ENCODE measurements at regions not wholly inside any gene's neighbourhood (a gene's known extent, or its start where the extent isn't known, plus 50 kb on each side); places are given as distances from the start of the nearest gene placed in this dataset.
A peak's percentile ranks its signal among the peaks of the same experiment; 100 is the strongest.

DNA sequence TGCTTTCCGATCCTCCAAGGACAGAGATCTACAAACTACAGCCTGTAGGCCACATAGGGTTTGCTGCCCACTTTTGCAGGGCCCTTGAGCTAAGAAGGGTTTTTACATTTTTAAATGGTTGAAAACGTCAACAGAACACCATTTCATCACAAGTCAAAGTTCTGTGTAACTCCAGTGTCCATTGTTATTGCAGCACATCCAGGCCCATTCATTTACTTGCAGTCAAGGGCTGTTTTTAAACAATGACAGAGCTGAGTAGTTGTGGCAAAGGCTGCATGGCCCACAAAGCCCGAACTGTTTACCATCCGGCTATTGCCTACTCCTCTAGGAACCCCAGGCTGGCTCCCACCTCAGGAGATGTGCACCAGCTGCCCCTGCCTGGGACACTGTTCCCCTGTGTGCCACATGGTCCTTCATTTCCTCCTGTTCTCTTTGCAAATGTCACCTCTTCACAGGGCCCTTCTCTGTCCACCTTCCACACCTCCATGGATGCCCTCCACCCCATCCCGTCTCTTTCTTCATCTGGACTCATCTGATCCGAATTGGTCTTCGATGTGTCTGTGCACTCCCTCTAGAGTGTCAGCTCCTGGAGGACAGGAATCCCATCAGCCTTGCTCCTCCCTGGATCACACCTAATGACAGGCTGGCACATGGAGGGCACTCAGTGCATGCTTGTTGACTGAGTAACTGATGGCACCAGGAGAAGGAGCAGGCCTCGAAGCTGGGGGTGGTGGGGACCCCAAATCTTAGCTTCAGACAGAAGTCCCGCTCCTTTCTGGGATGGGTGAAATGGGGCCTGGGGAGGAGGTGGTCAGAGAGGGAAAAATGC lies 69.5 kb upstream of the IQSEC1 start:
- Histone ChIP-seq H3K27me3 (peaks cover 0 to 19% of the 10 kb centered on the region in 2 donors), H3K36me3 (no peaks in the 10 kb centered on the region), H3K9me3 (no peaks in the 10 kb centered on the region), H3K4me1 (no peaks in the 10 kb centered on the region), H3K27ac (no peak overlapping the region), H3K4me3 (no peak overlapping the region)
- TF ChIP-seq, protein P1, sequence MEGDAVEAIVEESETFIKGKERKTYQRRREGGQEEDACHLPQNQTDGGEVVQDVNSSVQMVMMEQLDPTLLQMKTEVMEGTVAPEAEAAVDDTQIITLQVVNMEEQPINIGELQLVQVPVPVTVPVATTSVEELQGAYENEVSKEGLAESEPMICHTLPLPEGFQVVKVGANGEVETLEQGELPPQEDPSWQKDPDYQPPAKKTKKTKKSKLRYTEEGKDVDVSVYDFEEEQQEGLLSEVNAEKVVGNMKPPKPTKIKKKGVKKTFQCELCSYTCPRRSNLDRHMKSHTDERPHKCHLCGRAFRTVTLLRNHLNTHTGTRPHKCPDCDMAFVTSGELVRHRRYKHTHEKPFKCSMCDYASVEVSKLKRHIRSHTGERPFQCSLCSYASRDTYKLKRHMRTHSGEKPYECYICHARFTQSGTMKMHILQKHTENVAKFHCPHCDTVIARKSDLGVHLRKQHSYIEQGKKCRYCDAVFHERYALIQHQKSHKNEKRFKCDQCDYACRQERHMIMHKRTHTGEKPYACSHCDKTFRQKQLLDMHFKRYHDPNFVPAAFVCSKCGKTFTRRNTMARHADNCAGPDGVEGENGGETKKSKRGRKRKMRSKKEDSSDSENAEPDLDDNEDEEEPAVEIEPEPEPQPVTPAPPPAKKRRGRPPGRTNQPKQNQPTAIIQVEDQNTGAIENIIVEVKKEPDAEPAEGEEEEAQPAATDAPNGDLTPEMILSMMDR (IDR thresholded peaks at IDR 0.05), result no peak
- no peak for DNase-seq
- intact Hi-C loops (cut with DNase I), result no loop called here
- no peak for ATAC-seq

DNA sequence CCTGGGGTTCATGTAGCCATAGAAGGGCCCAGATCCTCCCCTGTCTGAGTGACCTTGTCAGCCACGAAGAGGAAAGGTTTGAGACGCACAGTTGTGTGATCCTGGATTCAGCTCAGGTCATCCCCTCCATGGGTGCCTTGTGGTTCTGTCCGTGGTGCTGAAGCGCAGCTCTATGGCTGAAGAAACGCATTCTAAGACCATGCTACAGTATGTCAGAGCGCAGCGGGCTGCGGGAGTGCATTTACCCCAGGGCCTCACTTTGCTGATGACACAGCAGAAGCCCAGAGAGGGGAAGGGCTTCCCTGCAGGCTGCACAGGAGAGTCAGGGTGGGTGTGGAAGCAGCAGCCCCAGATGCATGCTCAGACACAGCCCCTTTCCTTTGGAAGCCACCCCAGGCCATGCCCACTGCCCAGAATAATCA lies 68.8 kb upstream of the IQSEC1 start:
- intact Hi-C loops (cut with DNase I), result no loop called here
- TF ChIP-seq, protein P1 (IDR thresholded peaks at IDR 0.05), result no peak
- no peak overlapping the region for H3K27ac ChIP-seq
- no peak overlapping the region for H3K4me3 ChIP-seq
- no peaks in the 10 kb centered on the region for H3K4me1 ChIP-seq
- DNase-seq (peak in 2 of 4 donors; percentile 46 to 57), ATAC-seq (peak; percentile 73)
- no peaks in the 10 kb centered on the region for H3K36me3 ChIP-seq
- peaks cover 0 to 24% of the 10 kb centered on the region in 2 donors for H3K27me3 ChIP-seq
- no peaks in the 10 kb centered on the region for H3K9me3 ChIP-seq

DNA sequence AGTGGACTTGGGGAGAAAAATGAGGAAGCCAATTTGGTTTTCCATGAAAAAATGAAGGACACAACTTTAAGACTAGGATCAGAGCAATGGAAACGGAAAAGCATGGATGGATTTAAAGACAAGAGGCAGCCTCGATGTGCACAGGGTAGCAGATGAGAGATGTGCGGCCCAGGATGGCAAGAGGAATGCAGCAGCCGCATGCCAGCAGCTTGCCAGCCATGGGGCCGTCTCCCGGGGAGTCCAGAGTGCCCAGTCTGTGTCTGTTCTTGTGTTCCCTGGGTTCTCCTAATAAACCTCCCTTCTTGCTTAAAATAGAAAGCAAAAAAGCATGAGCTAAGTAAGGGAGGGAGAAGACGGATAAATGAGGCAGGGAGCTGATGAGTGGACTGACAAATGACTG lies 68.0 kb upstream of the IQSEC1 start:
- TF ChIP-seq, protein P1 (IDR thresholded peaks at IDR 0.05), result no peak
- Histone ChIP-seq H3K36me3 (no peaks in the 10 kb centered on the region), H3K27ac (no peak overlapping the region), H3K4me1 (no peaks in the 10 kb centered on the region), H3K4me3 (no peak overlapping the region), H3K9me3 (no peaks in the 10 kb centered on the region), H3K27me3 (peaks cover 0 to 32% of the 10 kb centered on the region in 2 donors)
- ATAC-seq (no peak), DNase-seq (no peak)
- intact Hi-C loops (cut with DNase I), result no loop called here

DNA sequence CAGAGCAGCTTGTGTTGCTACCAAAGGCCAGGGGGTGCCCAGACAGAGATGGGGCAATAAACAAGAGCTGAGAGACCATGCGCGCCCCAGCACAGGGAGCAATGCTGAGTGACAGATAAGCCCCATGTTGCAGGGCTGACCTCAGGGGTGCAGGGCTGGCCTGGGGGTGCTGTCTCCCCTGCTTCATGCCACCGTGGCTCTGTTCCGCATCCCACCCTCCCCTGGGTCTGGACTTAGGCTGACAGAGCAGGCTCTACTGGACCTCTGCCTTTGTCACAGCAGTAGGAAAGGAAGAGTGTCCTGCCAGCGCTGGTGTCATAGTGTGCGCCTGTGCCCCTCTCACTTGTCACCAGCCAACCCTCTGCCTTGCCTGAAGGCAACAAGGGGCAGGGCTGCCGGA lies 67.4 kb upstream of the IQSEC1 start:
- Histone ChIP-seq H3K27me3 (peaks cover 0 to 38% of the 10 kb centered on the region in 2 donors), H3K4me1 (no peaks in the 10 kb centered on the region), H3K27ac (no peak overlapping the region), H3K9me3 (no peaks in the 10 kb centered on the region), H3K36me3 (no peaks in the 10 kb centered on the region), H3K4me3 (no peak overlapping the region)
- DNase-seq (peak in 1 of 4 donors; percentile 55), ATAC-seq (no peak)
- TF ChIP-seq, protein P1 (IDR thresholded peaks at IDR 0.05), result no peak
- intact Hi-C loops (cut with DNase I), result no loop called here

DNA sequence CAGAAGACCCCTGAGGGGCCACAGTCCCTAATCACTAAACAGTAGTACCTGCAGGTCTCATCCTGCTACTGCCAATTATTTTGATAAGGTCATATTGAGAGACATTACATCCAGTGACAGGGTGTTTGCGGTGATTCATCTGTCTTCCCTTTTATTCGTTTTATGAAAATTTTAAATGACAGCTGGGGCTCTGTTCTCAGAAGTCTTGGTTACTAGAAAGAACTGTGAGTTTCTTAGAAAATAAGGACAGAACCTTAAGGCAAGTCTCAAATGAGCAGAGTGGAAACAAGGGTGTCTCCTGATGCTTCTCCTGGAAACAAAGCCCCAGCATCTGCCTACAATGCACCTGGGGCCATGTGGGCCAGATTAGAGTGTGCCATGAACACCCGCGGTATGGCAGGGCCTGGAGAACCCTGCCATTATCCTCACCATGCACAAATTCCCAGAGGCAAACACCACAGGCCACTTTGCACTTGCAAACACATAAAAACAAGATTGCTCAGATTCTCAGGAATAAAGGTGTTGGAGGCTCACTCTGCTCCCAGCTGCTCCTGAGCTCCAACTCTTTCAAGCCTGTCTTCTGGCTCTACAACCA lies 66.3 kb upstream of the IQSEC1 start:
- intact Hi-C loops (cut with DNase I), result no loop called here
- DNase-seq, result peak in 1 of 4 donors; percentile 11
- H3K4me3 ChIP-seq, result no peak overlapping the region
- H3K36me3 ChIP-seq, result no peaks in the 10 kb centered on the region
- H3K27ac ChIP-seq, result no peak overlapping the region
- H3K9me3 ChIP-seq, result no peaks in the 10 kb centered on the region
- TF ChIP-seq, protein P1 (IDR thresholded peaks at IDR 0.05), result no peak
- no peaks in the 10 kb centered on the region for H3K4me1 ChIP-seq
- no peak for ATAC-seq
- peaks cover 0 to 40% of the 10 kb centered on the region in 2 donors for H3K27me3 ChIP-seq
